ENCODE measurements at regions not wholly inside any gene's neighbourhood (a gene's known extent, or its start where the extent isn't known, plus 50 kb on each side); places are given as distances from the start of the nearest gene placed in this dataset.

GRCh38 chr2:111666160-111666559 is 217.8 kb downstream of the ANAPC1 start:
- no peak for TF ChIP-seq SP1 (IDR thresholded peaks at IDR 0.05; ENCODE audit: low read depth)
- no peak for TF ChIP-seq POLR2AphosphoS5 (IDR thresholded peaks at IDR 0.05; ENCODE audit: low read depth, low read length)
- no peak for TF ChIP-seq CTCF (IDR thresholded peaks at IDR 0.05 in 2 of 3, conservative IDR thresholded peaks at IDR 0.05 in 1 of 3; ENCODE audit: borderline replicate concordance in 1 of 3, insufficient read depth in 1 of 3, low read depth in 2 of 3, low read length in 2 of 3)
- TF ChIP-seq EZH2phosphoT487 (IDR thresholded peaks at IDR 0.05; ENCODE audit: borderline replicate concordance) = no peak
- TF ChIP-seq POLR2A (IDR thresholded peaks at IDR 0.05; ENCODE audit: borderline replicate concordance, extremely low read depth, insufficient read depth, insufficient read length) = no peak
- no peak for TF ChIP-seq EZH2 (IDR thresholded peaks at IDR 0.05)
- TF ChIP-seq JUND (IDR thresholded peaks at IDR 0.05) = no peak
- no peak for TF ChIP-seq CEBPB (IDR thresholded peaks at IDR 0.05; ENCODE audit: low read depth)
- TF ChIP-seq, protein P1, sequence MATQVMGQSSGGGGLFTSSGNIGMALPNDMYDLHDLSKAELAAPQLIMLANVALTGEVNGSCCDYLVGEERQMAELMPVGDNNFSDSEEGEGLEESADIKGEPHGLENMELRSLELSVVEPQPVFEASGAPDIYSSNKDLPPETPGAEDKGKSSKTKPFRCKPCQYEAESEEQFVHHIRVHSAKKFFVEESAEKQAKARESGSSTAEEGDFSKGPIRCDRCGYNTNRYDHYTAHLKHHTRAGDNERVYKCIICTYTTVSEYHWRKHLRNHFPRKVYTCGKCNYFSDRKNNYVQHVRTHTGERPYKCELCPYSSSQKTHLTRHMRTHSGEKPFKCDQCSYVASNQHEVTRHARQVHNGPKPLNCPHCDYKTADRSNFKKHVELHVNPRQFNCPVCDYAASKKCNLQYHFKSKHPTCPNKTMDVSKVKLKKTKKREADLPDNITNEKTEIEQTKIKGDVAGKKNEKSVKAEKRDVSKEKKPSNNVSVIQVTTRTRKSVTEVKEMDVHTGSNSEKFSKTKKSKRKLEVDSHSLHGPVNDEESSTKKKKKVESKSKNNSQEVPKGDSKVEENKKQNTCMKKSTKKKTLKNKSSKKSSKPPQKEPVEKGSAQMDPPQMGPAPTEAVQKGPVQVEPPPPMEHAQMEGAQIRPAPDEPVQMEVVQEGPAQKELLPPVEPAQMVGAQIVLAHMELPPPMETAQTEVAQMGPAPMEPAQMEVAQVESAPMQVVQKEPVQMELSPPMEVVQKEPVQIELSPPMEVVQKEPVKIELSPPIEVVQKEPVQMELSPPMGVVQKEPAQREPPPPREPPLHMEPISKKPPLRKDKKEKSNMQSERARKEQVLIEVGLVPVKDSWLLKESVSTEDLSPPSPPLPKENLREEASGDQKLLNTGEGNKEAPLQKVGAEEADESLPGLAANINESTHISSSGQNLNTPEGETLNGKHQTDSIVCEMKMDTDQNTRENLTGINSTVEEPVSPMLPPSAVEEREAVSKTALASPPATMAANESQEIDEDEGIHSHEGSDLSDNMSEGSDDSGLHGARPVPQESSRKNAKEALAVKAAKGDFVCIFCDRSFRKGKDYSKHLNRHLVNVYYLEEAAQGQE (IDR thresholded peaks at IDR 0.05; ENCODE audit: low read depth) = no peak
- no peak for TF ChIP-seq RAD21 (IDR thresholded peaks at IDR 0.05; ENCODE audit: low read depth)

Measured in HCT116 (cell line).